Caco-2 (cell line): ENCODE measurements at regions not wholly inside any gene's neighbourhood (a gene's known extent, or its start where the extent isn't known, plus 50 kb on each side); places are given as distances from the start of the nearest gene placed in this dataset.

ENCODE experiments used
- BruUV-seq: library from RNA; stranded (reverse); fragments of 400-500 nt; replicated peaks from 2 replicates; lab custom pipeline; 2021; lab: Mats Ljungman, UMichigan
- CTCF ChIA-PET: fragments of 300-600 bp; sonication (Branson Sonifier 250); formaldehyde crosslinking; loops from one replicate; lab custom pipeline; 2022; ENCODE audit warnings: antibody characterized with exemption; lab: Charles Lee
- POLR2A ChIA-PET: fragments of 300-600 bp; sonication (Branson Sonifier 250); formaldehyde crosslinking; loops from one replicate; lab custom pipeline; 2022; ENCODE audit warnings: antibody characterized with exemption; lab: Charles Lee
- DNase-seq, 2 experiments: peaks; one replicate each; pipeline versions ENCODE4 v3.0.0 to v3.0.0-alpha.2; 2020 to 2022
- H3K27me3 ChIP-seq: replicated peaks from 2 replicates; pipeline ENCODE4 v1.6.0; 2011; ENCODE audit warnings: low read length; ENCODE audit not compliant: control insufficient read depth, insufficient read depth
- H3K36me3 ChIP-seq: 2 replicates; pipeline ENCODE4 v1.5.1; 2011; ENCODE audit warnings: low read length; ENCODE audit not compliant: control insufficient read depth, insufficient read depth
- H3K4me1 ChIP-seq: fragments of 250-450 bp; sonication (Bioruptor Pico); 2 replicates; pipeline ENCODE4 v1.5.1; 2020; ENCODE audit warnings: mild to moderate bottlenecking
- H3K4me3 ChIP-seq: 2 replicates; pipeline ENCODE4 v1.5.1; 2011; ENCODE audit warnings: low read depth, mild to moderate bottlenecking, control low read depth, low read length
- H3K9me3 ChIP-seq: fragments of 250-450 bp; sonication (Bioruptor Pico); 2 replicates; pipeline ENCODE4 v1.5.1; 2020; ENCODE audit warnings: mild to moderate bottlenecking, moderate library complexity
- H3K27ac Mint-ChIP-seq: one replicate; pipeline ENCODE4 v1.8.0; 2022; ENCODE audit warnings: mixed read lengths; ENCODE audit not compliant: unreplicated experiment
- H3K27me3 Mint-ChIP-seq: one replicate; pipeline ENCODE4 v1.8.0; 2022; ENCODE audit warnings: mixed read lengths; ENCODE audit not compliant: insufficient read depth, unreplicated experiment
- H3K36me3 Mint-ChIP-seq: one replicate; pipeline ENCODE4 v1.8.0; 2022; ENCODE audit warnings: mild to moderate bottlenecking, mixed read lengths; ENCODE audit not compliant: insufficient read depth, unreplicated experiment
- H3K4me1 Mint-ChIP-seq: one replicate; pipeline ENCODE4 v1.8.0; 2022; ENCODE audit warnings: low read depth, mixed read lengths; ENCODE audit not compliant: unreplicated experiment
- H3K4me3 Mint-ChIP-seq: one replicate; pipeline ENCODE4 v1.8.0; 2022; ENCODE audit warnings: mild to moderate bottlenecking, moderate library complexity, mixed read lengths; ENCODE audit not compliant: unreplicated experiment
- H3K9me3 Mint-ChIP-seq: one replicate; pipeline ENCODE4 v1.8.0; 2022; ENCODE audit warnings: mixed read lengths; ENCODE audit not compliant: unreplicated experiment
- CTCF ChIP-seq, 2 experiments: fragments of 200-600 bp in 1 of 2; IDR thresholded peaks; 1 replicate in 1 of 2; 2 replicates in 1 of 2; pipeline versions ENCODE4 v1.5.1 to v1.8.0; 2011 to 2022; ENCODE audit warnings: antibody characterized with exemption in 1 of 2, control low read depth in 1 of 2, inconsistent platforms in 1 of 2, low read depth in 1 of 2, low read length in 1 of 2, mild to moderate bottlenecking in 1 of 2, moderate library complexity in 1 of 2; ENCODE audit not compliant: insufficient read depth in 1 of 2, severe bottlenecking in 1 of 2, unreplicated experiment in 1 of 2
- intact Hi-C: fragments of 100-400 bp; cut with micrococcal nuclease; formaldehyde crosslinking; loops from one replicate; pipeline ENCODE4 v1.10.0; 2022; ENCODE audit not compliant: unreplicated experiment

- BruUV-seq = no TSS peak
- Mint-ChIP-seq H3K9me3 (no peaks in the 10 kb centered on the region), H3K4me3 (no peak overlapping the region), H3K4me1 (no peaks in the 10 kb centered on the region), H3K27me3 (no peaks in the 10 kb centered on the region), H3K36me3 (no peaks in the 10 kb centered on the region), H3K27ac (no peak overlapping the region)
- no peaks in the 10 kb centered on the region for H3K4me1 ChIP-seq
- DNase-seq = no peak
- no peaks in the 10 kb centered on the region for H3K27me3 ChIP-seq
- intact Hi-C loops = no loop called here
- ChIA-PET CTCF (interaction anchor here (0.6 kb wide), 1 partner anchor 116 kb away, joined by 3 read pairs; no protein-coding TSS in a partner anchor), POLR2A (no interaction called here)
- no peak for TF ChIP-seq CTCF (IDR thresholded peaks at IDR 0.05; ENCODE audit: insufficient read depth in 1 of 2, low read depth in 1 of 2, low read length in 1 of 2, severe bottlenecking in 1 of 2, unreplicated experiment in 1 of 2)
- H3K9me3 ChIP-seq = no peaks in the 10 kb centered on the region
- H3K4me3 ChIP-seq = no peak overlapping the region
- H3K36me3 ChIP-seq = no peaks in the 10 kb centered on the region
These were observed 546.5 kb upstream of the POU3F2 start for GRCh38 chr6:98287876-98288275.

GRCh38 chr6:98292810-98293209 lies 541.6 kb upstream of the POU3F2 start:
- BruUV-seq = no TSS peak
- no peaks in the 10 kb centered on the region for H3K27me3 ChIP-seq
- no peaks in the 10 kb centered on the region for H3K4me1 Mint-ChIP-seq
- no peak overlapping the region for H3K4me3 ChIP-seq
- H3K9me3 Mint-ChIP-seq = no peaks in the 10 kb centered on the region
- no peaks in the 10 kb centered on the region for H3K36me3 Mint-ChIP-seq
- no peak overlapping the region for H3K4me3 Mint-ChIP-seq
- TF ChIP-seq CTCF (IDR thresholded peaks at IDR 0.05; ENCODE audit: insufficient read depth in 1 of 2, low read depth in 1 of 2, low read length in 1 of 2, severe bottlenecking in 1 of 2, unreplicated experiment in 1 of 2) = no peak
- no peaks in the 10 kb centered on the region for H3K9me3 ChIP-seq
- POLR2A ChIA-PET = no interaction called here
- intact Hi-C loops = no loop called here
- DNase-seq = no peak
- H3K27me3 Mint-ChIP-seq = peaks cover 2% of the 10 kb centered on the region
- H3K36me3 ChIP-seq = no peaks in the 10 kb centered on the region
- no peaks in the 10 kb centered on the region for H3K4me1 ChIP-seq
- CTCF ChIA-PET = no interaction called here
- no peak overlapping the region for H3K27ac Mint-ChIP-seq

- Mint-ChIP-seq H3K36me3 (no peaks in the 10 kb centered on the region), H3K27ac (no peak overlapping the region), H3K9me3 (no peaks in the 10 kb centered on the region), H3K4me3 (no peak overlapping the region), H3K27me3 (peaks cover 2% of the 10 kb centered on the region), H3K4me1 (no peaks in the 10 kb centered on the region)
- DNase-seq = no peak
- BruUV-seq = no TSS peak
- ChIA-PET POLR2A (no interaction called here), CTCF (no interaction called here)
- Histone ChIP-seq H3K36me3 (no peaks in the 10 kb centered on the region), H3K4me1 (no peaks in the 10 kb centered on the region), H3K4me3 (no peak overlapping the region), H3K9me3 (no peaks in the 10 kb centered on the region), H3K27me3 (no peaks in the 10 kb centered on the region)
- no peak for TF ChIP-seq CTCF (IDR thresholded peaks at IDR 0.05; ENCODE audit: insufficient read depth in 1 of 2, low read depth in 1 of 2, low read length in 1 of 2, severe bottlenecking in 1 of 2, unreplicated experiment in 1 of 2)
- intact Hi-C loops = no loop called here
These were observed 538.7 kb upstream of the POU3F2 start for GRCh38 chr6:98295515-98296175.
